ENCODE measurements at regions not wholly inside any gene's neighbourhood (a gene's known extent, or its start where the extent isn't known, plus 50 kb on each side); places are given as distances from the start of the nearest gene placed in this dataset.

- no peaks in the 10 kb centered on the region for H3K79me2 ChIP-seq (ENCODE audit: control insufficient read depth in 1 of 2, insufficient read depth in 2 of 2, low read length in 2 of 2)
- no peak overlapping the region for H3K9ac ChIP-seq (replicated peaks in 1 of 4; ENCODE audit: extremely low read depth in 1 of 4, low read depth in 3 of 4, low read length in 3 of 4)
- ChIA-PET POLR2A (ENCODE audit: partially characterized antibody) (no interaction called here), CTCF (ENCODE audit: partially characterized antibody) (no interaction called here)
- no peak for DNase-seq (ENCODE audit: low read depth in 1 of 2, low spot score in 2 of 2)
- no peak overlapping the region for H2BK20ac ChIP-seq (ENCODE audit: low read length)
- H2BK12ac ChIP-seq (ENCODE audit: low read depth, low read length) = no peak overlapping the region
- no peaks in the 10 kb centered on the region for H3K23me2 ChIP-seq (ENCODE audit: low read depth, low read length)
- H3K23ac ChIP-seq (ENCODE audit: insufficient read length) = no peak overlapping the region
- H3K4me1 ChIP-seq (replicated peaks in 1 of 4; ENCODE audit: control insufficient read depth in 3 of 4, insufficient read depth in 4 of 4, low read length in 3 of 4) = no peaks in the 10 kb centered on the region
- H3K18ac ChIP-seq (ENCODE audit: extremely low read depth, low read length) = no peak overlapping the region
- H3K27ac ChIP-seq (ENCODE audit: low read depth, low read length) = no peak overlapping the region
- no peak for FAIRE-seq
- H2BK5ac ChIP-seq (ENCODE audit: low read depth, low read length) = no peak overlapping the region
- H2AK5ac ChIP-seq (ENCODE audit: low read depth, low read length) = no peak overlapping the region
- no peak overlapping the region for H2AFZ ChIP-seq (ENCODE audit: low read length)
- H3K4me3 ChIP-seq (ENCODE audit: extremely low read depth in 1 of 4, insufficient read depth in 2 of 4, low read depth in 3 of 4, low read length in 4 of 4) = no peak overlapping the region
- no peak overlapping the region for H3K4me2 ChIP-seq (ENCODE audit: insufficient read depth in 1 of 2, low read depth in 2 of 2, low read length in 2 of 2)
- no peaks in the 10 kb centered on the region for H3K79me1 ChIP-seq (ENCODE audit: low read depth, low read length)
- H2BK120ac ChIP-seq (replicated peaks; ENCODE audit: low read depth, low read length) = no peak overlapping the region
- H3K27me3 ChIP-seq (replicated peaks in 1 of 4; ENCODE audit: control insufficient read depth in 3 of 4, extremely low read depth in 1 of 4, insufficient read depth in 3 of 4, low read length in 3 of 4) = no peaks in the 10 kb centered on the region
- H3K9me3 ChIP-seq (ENCODE audit: insufficient read depth in 2 of 2, low read depth in 1 of 2, low read length in 1 of 2) = no peaks in the 10 kb centered on the region
- H4K20me1 ChIP-seq (replicated peaks in 1 of 2; ENCODE audit: control insufficient read depth in 1 of 2, insufficient read depth in 2 of 2, low read length in 2 of 2) = no peaks in the 10 kb centered on the region
- H3K36me3 ChIP-seq (ENCODE audit: control insufficient read depth in 2 of 4, insufficient read depth in 4 of 4, low read length in 3 of 4) = no peaks in the 10 kb centered on the region
- H2BK15ac ChIP-seq (ENCODE audit: low read length) = no peak overlapping the region
- 93% methylated on average over 2 of the region's 2 CpGs; no CpG with 5 or more reads in 1 of the 2 experiments for WGBS, 2 experiments (ENCODE audit: extremely low coverage in 1 of 2, insufficient coverage in 1 of 2, insufficient read length in 1 of 2, insufficient replicate concordance in 2 of 2, low coverage in 1 of 2, low lambda C conversion rate in 2 of 2, missing lambda C conversion rate in 1 of 2)
- no peak overlapping the region for H3K56ac ChIP-seq (replicated peaks; ENCODE audit: insufficient read length, low read depth, low read length)
- no peak overlapping the region for H4K91ac ChIP-seq (replicated peaks; ENCODE audit: insufficient read length, low read length)
- no peak overlapping the region for H4K5ac ChIP-seq (ENCODE audit: insufficient read length, low read depth, low read length)
- no peak overlapping the region for H3K4ac ChIP-seq (replicated peaks; ENCODE audit: insufficient read length, low read depth, low read length)
- H3K14ac ChIP-seq (ENCODE audit: insufficient read length) = no peak overlapping the region
- H4K8ac ChIP-seq (ENCODE audit: extremely low read depth, insufficient read depth, low read length) = no peak overlapping the region
- TF ChIP-seq SP1 (IDR thresholded peaks at IDR 0.05; ENCODE audit: low read depth, low read length) (no peak), CEBPB (IDR thresholded peaks at IDR 0.05; ENCODE audit: low read depth, low read length) (no peak), PHF8 (conservative IDR thresholded peaks at IDR 0.05; ENCODE audit: low read depth, low read length) (no peak), KDM5A (IDR thresholded peaks at IDR 0.05; ENCODE audit: low read length) (no peak), CTBP2 (IDR thresholded peaks at IDR 0.05; ENCODE audit: borderline replicate concordance, insufficient read depth, insufficient read length, low read length) (no peak), JUN (IDR thresholded peaks at IDR 0.05; ENCODE audit: low read depth, low read length) (no peak), SP4 (IDR thresholded peaks at IDR 0.05; ENCODE audit: low read length) (no peak), TAF7 (optimal IDR thresholded peaks at IDR 0.05; ENCODE audit: borderline replicate concordance, low read depth, low read length) (no peak), SUZ12 (IDR thresholded peaks at IDR 0.05; ENCODE audit: low read length) (no peak), POU5F1 (IDR thresholded peaks at IDR 0.05; ENCODE audit: low read depth, low read length) (no peak), CHD1 (IDR thresholded peaks at IDR 0.05; ENCODE audit: low read depth, low read length) (no peak)
These were observed 492.2 kb upstream of the ROBO2 start for GRCh38 chr3:76547674-76548073.

Data from H1 (cell line).